ENCODE measurements at regions not wholly inside any gene's neighbourhood (a gene's known extent, or its start where the extent isn't known, plus 50 kb on each side); places are given as distances from the start of the nearest gene placed in this dataset.
"Not testable (repeated sequence)": the region's sequence is repeated elsewhere in the genome, so short reads cannot be mapped to it uniquely, and the experiment has no call there.

GRCh38 chrX:63430026-63430425 lies 78.9 kb upstream of the SPIN4 start:
- Mint-ChIP-seq H3K4me3 (no peak overlapping the region), H3K9me3 (ENCODE audit: low read depth) (no peaks in the 10 kb centered on the region), H3K27me3 (no peaks in the 10 kb centered on the region), H3K4me1 (ENCODE audit: low read depth) (no peaks in the 10 kb centered on the region), H3K36me3 (peaks cover 15% of the 10 kb centered on the region), H3K27ac (no peak overlapping the region)

DNA sequence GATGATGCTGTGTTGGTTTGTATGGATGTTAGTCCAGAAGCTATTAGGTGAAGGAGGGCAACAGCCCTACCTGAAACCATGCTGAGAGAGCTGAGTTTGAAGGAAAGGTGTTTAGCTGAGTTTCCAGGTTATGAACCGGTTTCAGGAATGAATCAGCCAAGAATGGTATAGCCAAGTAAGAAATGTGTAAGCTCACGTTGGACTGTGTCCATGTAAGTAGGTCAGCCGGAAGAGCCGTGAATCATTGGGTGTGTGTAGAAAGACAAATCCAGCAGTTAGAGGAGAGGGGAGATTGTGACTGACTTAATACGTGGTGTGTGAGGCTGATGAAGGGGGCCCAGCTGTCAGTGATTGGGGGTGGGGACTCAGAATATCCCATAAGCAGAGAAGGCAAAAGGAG lies 77.2 kb upstream of the SPIN4 start:
- no peak overlapping the region for H3K27ac Mint-ChIP-seq
- no peaks in the 10 kb centered on the region for H3K27me3 Mint-ChIP-seq
- H3K9me3 Mint-ChIP-seq (ENCODE audit: low read depth) = peaks cover 3% of the 10 kb centered on the region
- H3K4me1 Mint-ChIP-seq (ENCODE audit: low read depth) = no peaks in the 10 kb centered on the region
- peaks cover 19% of the 10 kb centered on the region for H3K36me3 Mint-ChIP-seq
- H3K4me3 Mint-ChIP-seq = no peak overlapping the region

DNA sequence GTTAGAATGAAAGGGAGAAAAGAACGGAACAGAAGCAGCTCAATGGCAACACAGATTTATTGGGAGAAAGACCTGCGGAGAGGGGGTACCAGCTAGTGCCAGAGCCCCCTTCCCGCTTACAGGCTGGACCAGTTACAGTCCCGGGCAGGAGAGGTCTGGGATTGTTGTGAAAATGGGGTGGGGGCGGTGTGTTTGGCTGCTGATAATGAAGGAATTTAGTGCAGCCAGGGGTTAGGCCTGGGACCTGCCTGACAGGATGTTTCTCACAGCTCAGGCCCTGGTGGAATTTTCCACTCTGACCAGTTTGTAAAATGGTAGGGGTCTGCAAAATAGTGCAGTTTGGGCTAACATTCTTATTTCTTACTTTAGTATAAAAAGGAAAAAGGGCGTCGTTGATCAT lies 75.4 kb upstream of the SPIN4 start:
- H3K27me3 Mint-ChIP-seq = no peaks in the 10 kb centered on the region
- H3K4me1 Mint-ChIP-seq (ENCODE audit: low read depth) = no peaks in the 10 kb centered on the region
- peaks cover 12% of the 10 kb centered on the region for H3K36me3 Mint-ChIP-seq
- H3K27ac Mint-ChIP-seq = no peak overlapping the region
- no peak overlapping the region for H3K4me3 Mint-ChIP-seq
- peaks cover 5% of the 10 kb centered on the region for H3K9me3 Mint-ChIP-seq (ENCODE audit: low read depth)

GRCh38 chrX:63424063-63424462 lies 72.9 kb upstream of the SPIN4 start:
- Mint-ChIP-seq H3K36me3 (peaks cover 12% of the 10 kb centered on the region), H3K27ac (no peak overlapping the region), H3K4me1 (ENCODE audit: low read depth) (no peaks in the 10 kb centered on the region), H3K27me3 (no peaks in the 10 kb centered on the region), H3K4me3 (no peak overlapping the region), H3K9me3 (ENCODE audit: low read depth) (peaks cover 5% of the 10 kb centered on the region)

DNA sequence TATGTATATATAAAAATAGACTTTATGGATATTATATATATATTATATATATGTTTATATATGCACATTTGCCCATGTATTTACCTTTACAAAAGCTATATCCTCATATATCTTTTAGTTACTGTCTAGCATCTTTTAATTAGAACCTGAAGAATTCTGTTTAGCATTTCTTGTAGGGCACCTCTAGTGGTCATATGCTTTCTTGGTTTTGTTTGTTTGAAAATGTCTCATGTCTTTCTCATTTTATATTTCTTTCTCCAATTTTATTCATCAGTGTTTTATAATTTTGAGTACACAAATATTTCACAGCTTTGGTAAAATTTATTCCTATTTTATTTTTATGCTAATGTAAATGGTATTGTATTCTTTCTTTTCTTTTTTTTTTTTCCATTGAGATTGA lies 70.3 kb upstream of the SPIN4 start:
- H3K36me3 Mint-ChIP-seq = peaks cover 12% of the 10 kb centered on the region
- H3K4me3 Mint-ChIP-seq = no peak overlapping the region
- no peak overlapping the region for H3K27ac Mint-ChIP-seq
- H3K4me1 Mint-ChIP-seq (ENCODE audit: low read depth) = no peaks in the 10 kb centered on the region
- peaks cover 8% of the 10 kb centered on the region for H3K9me3 Mint-ChIP-seq (ENCODE audit: low read depth)
- no peaks in the 10 kb centered on the region for H3K27me3 Mint-ChIP-seq

GRCh38 chrX:63418211-63418610 lies 67.1 kb upstream of the SPIN4 start:
- Mint-ChIP-seq H3K4me1 (ENCODE audit: low read depth) (no peaks in the 10 kb centered on the region), H3K27me3 (no peaks in the 10 kb centered on the region), H3K4me3 (no peak overlapping the region), H3K36me3 (no peaks in the 10 kb centered on the region), H3K27ac (no peak overlapping the region), H3K9me3 (ENCODE audit: low read depth) (peaks cover 4% of the 10 kb centered on the region)

DNA sequence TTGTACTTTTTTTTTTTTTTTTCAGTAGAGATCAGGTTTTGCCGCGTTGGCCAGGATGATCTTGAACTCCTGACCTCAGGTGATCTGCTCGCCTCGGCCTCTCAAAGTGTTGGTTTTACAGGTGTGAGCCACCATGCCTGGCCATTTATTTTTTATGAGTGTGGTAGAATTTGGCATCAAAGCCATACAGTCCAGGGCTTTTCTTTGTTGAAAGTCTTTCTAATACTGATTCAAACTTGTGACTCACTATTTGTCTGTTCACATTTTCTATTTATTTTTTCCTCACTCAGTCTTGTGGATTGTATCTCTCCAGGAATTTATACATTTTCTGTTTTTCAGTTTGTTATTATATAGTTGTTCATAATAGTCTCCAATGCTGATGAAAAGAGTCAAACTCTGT lies 66.5 kb upstream of the SPIN4 start:
- Mint-ChIP-seq H3K4me3 (no peak overlapping the region), H3K27me3 (no peaks in the 10 kb centered on the region), H3K27ac (no peak overlapping the region)

GRCh38 chrX:63409934-63410333 lies 58.8 kb upstream of the SPIN4 start:
- not testable (repeated sequence) for H3K36me3 Mint-ChIP-seq; H3K9me3 Mint-ChIP-seq (ENCODE audit: low read depth); H3K4me1 Mint-ChIP-seq (ENCODE audit: low read depth); H3K27me3 Mint-ChIP-seq; H3K4me3 Mint-ChIP-seq; H3K27ac Mint-ChIP-seq

More for the DNA sequence above, 66.5 kb upstream of the SPIN4 start:
- no peaks in the 10 kb centered on the region for H3K36me3 Mint-ChIP-seq
- H3K9me3 Mint-ChIP-seq (ENCODE audit: low read depth) = peaks cover 3% of the 10 kb centered on the region
- no peaks in the 10 kb centered on the region for H3K4me1 Mint-ChIP-seq (ENCODE audit: low read depth)

- Mint-ChIP-seq H3K4me1 (ENCODE audit: low read depth) (no peaks in the 10 kb centered on the region), H3K27ac (no peak overlapping the region), H3K9me3 (ENCODE audit: low read depth) (no peaks in the 10 kb centered on the region), H3K36me3 (peaks cover 2% of the 10 kb centered on the region), H3K27me3 (no peaks in the 10 kb centered on the region), H3K4me3 (no peak overlapping the region)
Measured at GRCh38 chrX:63408050-63408449, 56.9 kb upstream of the SPIN4 start.

DNA sequence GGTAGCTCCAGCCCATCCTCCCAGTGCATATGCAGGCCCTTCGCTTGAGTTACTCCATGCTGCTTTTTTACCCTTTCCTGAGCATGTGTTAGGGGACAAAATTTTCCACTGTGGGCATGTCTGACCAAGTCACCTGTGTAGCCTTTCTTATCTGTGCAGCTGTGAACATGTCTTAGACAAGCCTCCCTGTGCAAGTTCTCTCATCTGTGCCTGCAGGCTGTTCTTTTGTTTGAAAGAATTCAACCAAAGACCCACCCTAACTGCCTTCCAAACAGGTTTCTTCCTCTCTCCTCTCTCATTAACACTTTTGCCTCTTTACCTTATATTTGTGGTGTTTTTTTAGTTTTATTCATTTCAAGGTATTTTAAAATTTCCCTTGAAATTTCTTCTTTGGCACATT lies 53.2 kb upstream of the SPIN4 start:
- Mint-ChIP-seq H3K27me3 (no peaks in the 10 kb centered on the region), H3K9me3 (ENCODE audit: low read depth) (no peaks in the 10 kb centered on the region), H3K36me3 (peaks cover 2% of the 10 kb centered on the region), H3K4me3 (no peak overlapping the region), H3K4me1 (ENCODE audit: low read depth) (no peaks in the 10 kb centered on the region), H3K27ac (no peak overlapping the region)

- Mint-ChIP-seq H3K27ac (no peak overlapping the region), H3K4me3 (no peak overlapping the region), H3K27me3 (no peaks in the 10 kb centered on the region), H3K9me3 (ENCODE audit: low read depth) (no peaks in the 10 kb centered on the region), H3K36me3 (peaks cover 3% of the 10 kb centered on the region), H3K4me1 (ENCODE audit: low read depth) (no peaks in the 10 kb centered on the region)
Measured at GRCh38 chrX:63402106-63402505, 51.0 kb upstream of the SPIN4 start.

Measured in activated naive CD8-positive, alpha-beta T cell (primary cell).